Glutamatergic neuron (in vitro differentiated cells): ENCODE measurements at regions not wholly inside any gene's neighbourhood (a gene's known extent, or its start where the extent isn't known, plus 50 kb on each side); places are given as distances from the start of the nearest gene placed in this dataset.

ENCODE experiments used
- DNase-seq: peaks from one replicate; pipeline ENCODE4 v3.0.0; 2022
- H3K27ac Mint-ChIP-seq: one replicate; pipeline ENCODE4 v1.8.0; 2020; ENCODE audit warnings: mild to moderate bottlenecking, mixed read lengths, inconsistent platforms; ENCODE audit not compliant: unreplicated experiment
- H3K27me3 Mint-ChIP-seq: one replicate; pipeline ENCODE4 v1.8.0; 2020; ENCODE audit warnings: mild to moderate bottlenecking, moderate library complexity, mixed read lengths, inconsistent platforms; ENCODE audit not compliant: unreplicated experiment
- H3K36me3 Mint-ChIP-seq: one replicate; pipeline ENCODE4 v1.8.0; 2020; ENCODE audit warnings: mild to moderate bottlenecking, mixed read lengths, inconsistent platforms; ENCODE audit not compliant: unreplicated experiment
- H3K4me1 Mint-ChIP-seq: one replicate; pipeline ENCODE4 v1.8.0; 2020; ENCODE audit warnings: mild to moderate bottlenecking, low read depth, mixed read lengths, inconsistent platforms; ENCODE audit not compliant: unreplicated experiment
- H3K4me3 Mint-ChIP-seq: one replicate; pipeline ENCODE4 v1.8.0; 2020; ENCODE audit warnings: mild to moderate bottlenecking, mixed read lengths, inconsistent platforms; ENCODE audit not compliant: unreplicated experiment
- H3K9me3 Mint-ChIP-seq: one replicate; pipeline ENCODE4 v1.8.0; 2020; ENCODE audit warnings: mild to moderate bottlenecking, moderate library complexity, mixed read lengths, inconsistent platforms; ENCODE audit not compliant: unreplicated experiment
- CTCF ChIP-seq: fragments of 200-600 bp; sonication (generic); IDR thresholded peaks from one replicate; pipeline ENCODE4 v1.5.0; 2021; ENCODE audit not compliant: partially characterized antibody, unreplicated experiment

- DNase-seq: no peak
- H3K27ac Mint-ChIP-seq: no peak overlapping the region
- no peak for TF ChIP-seq CTCF
- H3K4me3 Mint-ChIP-seq: no peak overlapping the region
- no peaks in the 10 kb centered on the region for H3K27me3 Mint-ChIP-seq
- peaks cover 2% of the 10 kb centered on the region for H3K9me3 Mint-ChIP-seq
- no peaks in the 10 kb centered on the region for H3K4me1 Mint-ChIP-seq
- H3K36me3 Mint-ChIP-seq: peaks cover 4% of the 10 kb centered on the region
Measured at GRCh38 chr7:41385996-41386395, 316.9 kb downstream of the INHBA start.

GRCh38 chr7:41384418-41384817 lies 318.5 kb downstream of the INHBA start:
- H3K27ac Mint-ChIP-seq: no peak overlapping the region
- H3K4me3 Mint-ChIP-seq: no peak overlapping the region
- H3K27me3 Mint-ChIP-seq: no peaks in the 10 kb centered on the region
- no peaks in the 10 kb centered on the region for H3K4me1 Mint-ChIP-seq
- DNase-seq: no peak
- no peak for TF ChIP-seq CTCF
- H3K9me3 Mint-ChIP-seq: peaks cover 2% of the 10 kb centered on the region
- H3K36me3 Mint-ChIP-seq: peaks cover 4% of the 10 kb centered on the region

GRCh38 chr7:41383596-41383995 lies 319.3 kb downstream of the INHBA start:
- no peak overlapping the region for H3K27ac Mint-ChIP-seq
- H3K4me1 Mint-ChIP-seq: no peaks in the 10 kb centered on the region
- H3K36me3 Mint-ChIP-seq: peaks cover 3% of the 10 kb centered on the region
- TF ChIP-seq CTCF: no peak
- H3K4me3 Mint-ChIP-seq: no peak overlapping the region
- no peaks in the 10 kb centered on the region for H3K27me3 Mint-ChIP-seq
- H3K9me3 Mint-ChIP-seq: peaks cover 2% of the 10 kb centered on the region
- DNase-seq: no peak

GRCh38 chr7:41378156-41378555 lies 324.7 kb downstream of the INHBA start:
- peaks cover 1% of the 10 kb centered on the region for H3K9me3 Mint-ChIP-seq
- H3K4me3 Mint-ChIP-seq: no peak overlapping the region
- no peak for TF ChIP-seq CTCF
- H3K27me3 Mint-ChIP-seq: peaks cover 2% of the 10 kb centered on the region
- H3K4me1 Mint-ChIP-seq: no peaks in the 10 kb centered on the region
- no peaks in the 10 kb centered on the region for H3K36me3 Mint-ChIP-seq
- no peak for DNase-seq
- H3K27ac Mint-ChIP-seq: no peak overlapping the region

- no peak overlapping the region for H3K4me3 Mint-ChIP-seq
- DNase-seq: no peak
- H3K27ac Mint-ChIP-seq: no peak overlapping the region
- no peaks in the 10 kb centered on the region for H3K4me1 Mint-ChIP-seq
- no peaks in the 10 kb centered on the region for H3K36me3 Mint-ChIP-seq
- TF ChIP-seq CTCF: no peak
- H3K9me3 Mint-ChIP-seq: peaks cover 1% of the 10 kb centered on the region
- peaks cover 2% of the 10 kb centered on the region for H3K27me3 Mint-ChIP-seq
Measured at GRCh38 chr7:41375582-41375981, 327.3 kb downstream of the INHBA start.
